GM21367 (cell line): ENCODE measurements at regions not wholly inside any gene's neighbourhood (a gene's known extent, or its start where the extent isn't known, plus 50 kb on each side); places are given as distances from the start of the nearest gene placed in this dataset.

ENCODE experiments used
- ATAC-seq: cut with Tn5 transposase; IDR thresholded peaks from one replicate; pipeline ENCODE4 v1.9.1; 2021; ENCODE audit not compliant: unreplicated experiment

GRCh38 chr13:97134364-97135095 is 87.6 kb upstream of the MBNL2 start:
- no peak for ATAC-seq

DNA sequence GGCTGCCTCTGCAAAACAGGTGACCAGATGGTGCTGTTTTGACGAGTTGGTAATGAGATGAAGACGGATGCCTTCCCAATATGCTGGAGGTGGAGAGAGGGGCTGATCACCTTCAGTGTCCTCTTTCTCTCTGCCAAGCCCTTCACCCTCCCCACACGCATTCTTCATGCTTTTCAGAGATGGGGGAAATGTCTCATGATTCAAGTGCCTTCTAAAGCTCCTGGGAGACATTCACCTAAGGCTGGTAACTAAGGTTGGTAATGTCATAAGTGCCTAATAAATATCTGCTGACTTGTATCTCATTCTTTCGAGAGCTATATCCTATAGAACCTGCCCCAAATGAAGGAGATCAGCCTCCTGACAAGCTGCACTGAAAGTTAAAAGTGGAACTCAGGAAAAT is 86.2 kb upstream of the MBNL2 start:
- ATAC-seq, result no peak

DNA sequence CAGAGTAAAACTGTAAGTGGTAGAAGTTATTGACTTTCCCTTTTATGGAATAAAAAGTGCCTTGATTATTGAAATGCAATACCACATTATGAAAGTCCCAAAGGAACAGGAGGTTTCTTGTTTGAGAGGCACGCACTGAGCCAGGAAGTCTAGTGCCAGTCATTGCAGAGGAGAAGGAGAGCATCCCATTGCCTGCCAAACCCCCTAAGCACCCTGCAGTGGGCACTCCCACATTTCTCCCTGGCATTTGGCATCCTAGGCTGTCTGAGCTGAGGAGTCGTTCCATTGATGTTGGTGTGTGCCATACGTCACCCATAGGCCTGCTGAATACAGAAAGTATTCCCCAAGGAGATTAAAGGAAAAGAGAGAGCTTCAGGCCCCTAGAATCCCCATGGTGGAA is 85.7 kb upstream of the MBNL2 start:
- ATAC-seq, result no peak

GRCh38 chr13:97139691-97140090 is 82.4 kb upstream of the MBNL2 start:
- ATAC-seq, result no peak

GRCh38 chr13:97140131-97140530 is 82.0 kb upstream of the MBNL2 start:
- ATAC-seq, result no peak

- no peak for ATAC-seq
Measured at GRCh38 chr13:97140611-97141010, 81.5 kb upstream of the MBNL2 start.

GRCh38 chr13:97141097-97141496 is 81.0 kb upstream of the MBNL2 start:
- no peak for ATAC-seq

GRCh38 chr13:97141564-97142005 is 80.5 kb upstream of the MBNL2 start:
- peak; percentile 84 for ATAC-seq

DNA sequence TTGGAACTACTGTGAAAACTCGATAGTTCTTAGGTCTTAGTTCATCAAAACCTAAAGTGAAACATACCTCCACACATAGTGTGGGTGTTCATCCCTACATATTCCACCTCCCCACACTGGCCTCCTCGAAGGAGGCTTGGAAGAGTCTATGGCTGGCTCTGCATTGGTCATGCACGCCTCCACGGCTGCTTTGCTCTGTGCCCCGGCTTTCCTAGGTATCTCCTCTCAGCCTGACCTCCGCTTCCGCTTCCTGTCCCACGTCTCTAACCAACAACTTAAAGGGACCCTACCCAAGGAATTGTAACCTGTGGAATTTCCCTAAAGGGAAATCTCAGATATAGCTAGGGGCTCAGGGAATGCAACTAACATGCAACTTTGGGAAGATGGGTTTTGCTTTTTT is 79.7 kb upstream of the MBNL2 start:
- ATAC-seq, result peak; percentile 59

- ATAC-seq, result no peak
Measured at GRCh38 chr13:97145057-97145456, 77.1 kb upstream of the MBNL2 start.

GRCh38 chr13:97148894-97149293 is 73.2 kb upstream of the MBNL2 start:
- no peak for ATAC-seq

DNA sequence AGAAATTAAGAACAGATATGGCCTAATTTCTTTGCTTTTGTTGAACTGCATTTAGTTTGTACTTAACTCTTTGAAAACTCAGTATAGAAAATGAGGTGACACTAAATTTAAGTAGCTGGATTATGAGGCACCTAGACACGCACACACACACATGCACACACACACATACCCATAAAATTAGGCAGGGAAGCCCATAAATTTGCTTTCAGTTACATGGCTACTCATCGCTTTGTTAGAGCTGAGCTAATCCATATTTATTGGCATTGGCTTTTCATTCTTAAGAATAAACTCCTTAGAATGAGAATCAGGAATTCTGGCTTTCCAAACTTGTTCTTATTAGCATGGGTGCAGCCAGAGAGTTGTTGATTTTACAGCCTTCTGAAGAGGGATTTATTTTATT is 61.7 kb upstream of the MBNL2 start:
- ATAC-seq, result no peak

GRCh38 chr13:97161582-97162231 is 60.4 kb upstream of the MBNL2 start:
- no peak for ATAC-seq

DNA sequence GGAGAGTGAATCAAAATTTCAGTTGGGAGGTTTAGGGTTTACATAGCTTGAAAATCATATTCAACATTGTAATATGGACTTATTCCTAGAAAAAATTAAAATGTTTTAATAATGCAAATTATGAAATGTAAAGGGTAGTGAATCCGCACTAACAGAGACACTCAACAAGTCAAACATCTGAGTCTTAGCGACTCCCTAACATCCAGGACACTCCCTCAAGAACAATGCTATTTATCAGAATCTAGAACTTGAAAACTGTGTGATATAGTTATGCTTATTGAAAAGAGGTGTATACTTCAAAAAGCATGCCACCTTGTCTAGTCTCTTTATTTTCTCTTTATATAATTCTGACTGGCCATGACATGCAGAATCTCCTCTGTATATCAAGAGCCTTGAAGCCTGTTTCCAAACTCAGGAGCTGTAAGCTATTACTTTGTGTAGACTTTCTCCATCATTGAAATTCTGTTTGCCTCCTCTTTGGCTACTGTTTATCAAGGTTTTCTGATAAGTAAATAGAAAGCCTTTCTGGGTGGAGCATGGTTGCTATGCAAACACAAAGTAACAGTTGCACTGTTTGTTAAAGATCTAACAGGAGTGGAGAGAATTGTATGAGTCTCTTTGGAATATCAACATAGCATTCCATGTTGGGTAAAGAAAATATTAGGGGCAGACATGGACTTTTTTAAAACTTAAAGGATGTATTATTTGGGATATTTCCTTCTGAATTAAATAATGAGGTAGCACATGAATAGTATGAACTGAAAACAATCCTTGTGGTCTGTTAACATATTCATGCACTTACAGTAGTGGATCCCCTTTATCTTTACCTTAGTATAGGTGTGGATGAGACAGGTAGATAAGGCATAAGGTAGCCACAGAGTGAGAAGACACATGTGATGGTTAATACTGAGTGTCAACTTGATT is 56.4 kb upstream of the MBNL2 start:
- no peak for ATAC-seq

DNA sequence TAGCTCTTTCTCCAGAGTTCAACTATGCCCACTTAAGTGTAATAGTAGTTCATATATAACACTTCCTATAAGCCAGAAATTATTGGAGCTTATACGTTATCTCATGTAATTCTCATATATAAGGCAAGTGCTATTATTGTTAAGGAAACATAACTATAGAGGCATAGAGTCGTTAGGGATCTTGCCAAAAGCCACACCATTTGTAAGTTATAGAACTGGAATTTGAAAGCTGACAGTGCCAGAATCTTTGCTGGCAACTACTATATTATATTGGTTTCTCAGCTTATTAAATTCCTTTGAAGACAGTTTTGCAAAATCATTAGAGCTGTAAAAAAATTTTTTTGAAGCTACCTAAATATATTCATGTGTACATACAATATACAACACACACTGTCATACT is 51.0 kb upstream of the MBNL2 start:
- no peak for ATAC-seq
